Ovary (tissue), 7 donors: ENCODE measurements at regions not wholly inside any gene's neighbourhood (a gene's known extent, or its start where the extent isn't known, plus 50 kb on each side); places are given as distances from the start of the nearest gene placed in this dataset.

Source experiments
- DNase-seq, 5 donors: peaks; one replicate each; pipeline ENCODE4 v3.0.0-alpha.2; 2019 to 2020
- H3K27ac ChIP-seq, 2 donors: fragments of 200-600 bp; one replicate each; pipeline versions ENCODE4 v1.5.1 to v1.8.0; 2019 to 2022
- H3K27me3 ChIP-seq: fragments of 200-600 bp; one replicate; pipeline ENCODE4 v1.8.0; 2022
- H3K36me3 ChIP-seq: fragments of 200-600 bp; sonication (generic); one replicate; pipeline ENCODE4 v1.5.1; 2019
- H3K4me1 ChIP-seq: one replicate; pipeline ENCODE4 v1.8.1; 2013; ENCODE audit warnings: mild to moderate bottlenecking, moderate library complexity; ENCODE audit not compliant: insufficient read depth
- H3K4me3 ChIP-seq: fragments of 200-600 bp; sonication (generic); one replicate; pipeline ENCODE4 v1.5.1; 2017
- H3K9me3 ChIP-seq, 2 donors: fragments of 200-600 bp in 1 of 2; sonication (generic) in 1 of 2; one replicate each; pipeline versions ENCODE4 v1.5.1 to v1.8.1; 2013 to 2019; ENCODE audit warnings: mild to moderate bottlenecking in 1 of 2, moderate library complexity in 1 of 2
- EP300 ChIP-seq: sonication (generic); formaldehyde crosslinking; IDR thresholded peaks from one replicate; pipeline ENCODE4 v1.6.1; 2017; ENCODE audit warnings: antibody characterized with exemption
- POLR2A ChIP-seq: fragments of 450-650 bp; IDR thresholded peaks from one replicate; pipeline ENCODE4 v1.6.1; 2017; ENCODE audit warnings: antibody characterized with exemption, mild to moderate bottlenecking, moderate library complexity
- WGBS, 3 donors: extraction: QIAGEN DNeasy Blood & Tissue Kit in 1 of 3; methylation state at CpG; one replicate each; pipeline versions ENCODE4 v1.1.5 to v1.1.7; 2013 to 2017; 5-methylcytosine and 5-hydroxymethylcytosine counted together
- intact Hi-C, 4 donors: fragments of 100-400 bp; cut with DNase I; formaldehyde crosslinking; loops; one replicate each; pipeline versions ENCODE4 v1.11.0 to v1.15.1; 2022 to 2023
- TF ChIP-seq, protein P1 (sequence below), 3 donors: fragments of 450-650 bp in 2 of 3; fragments of 200-600 bp in 1 of 3; IDR thresholded peaks; one replicate each; pipeline versions ENCODE4 v1.5.1 to v1.8.0; 2016 to 2022; ENCODE audit warnings: antibody characterized with exemption in 3 of 3, mild to moderate bottlenecking in 1 of 3
- donor health status: DM: no; HTN: no; CAD: no; lungs with moderate emphysema.
- donor health status: DM: no; HTN: no; CAD: no.
- donor health status: Bipolar disorder and iron deficiency.
- donor health status: DM: no; HTN: no; CAD: no.
- donor health status: DM: yes; HTN: yes; CAD: no.

DNA sequence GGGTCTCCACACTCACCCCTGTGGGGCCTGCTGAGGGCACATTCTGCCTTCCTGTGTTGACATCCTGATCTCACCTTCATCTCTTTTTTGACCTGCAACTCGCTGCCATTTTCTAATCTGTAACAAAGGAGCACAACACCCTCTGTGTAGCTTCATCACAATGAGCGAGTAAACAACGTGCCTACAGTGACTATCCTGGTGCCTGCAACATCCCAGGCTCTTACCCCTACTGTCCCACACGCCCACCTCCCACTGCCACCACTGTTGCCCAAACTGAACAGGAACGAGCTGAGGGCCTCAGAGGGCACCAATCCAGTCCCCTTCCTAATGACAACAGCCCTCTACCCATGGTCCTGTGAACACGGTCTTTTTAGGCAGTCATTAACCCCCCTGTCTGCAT is 102.2 kb upstream of the GJB6 start:
- H3K27ac ChIP-seq = no peak overlapping the region
- no peaks in the 10 kb centered on the region for H3K36me3 ChIP-seq
- WGBS, 3 donors = 77 to 83% (median 81%) methylated on average over 6 of the region's 6 CpGs
- no peaks in the 10 kb centered on the region for H3K27me3 ChIP-seq
- no peaks in the 10 kb centered on the region for H3K9me3 ChIP-seq
- TF ChIP-seq, protein P1, sequence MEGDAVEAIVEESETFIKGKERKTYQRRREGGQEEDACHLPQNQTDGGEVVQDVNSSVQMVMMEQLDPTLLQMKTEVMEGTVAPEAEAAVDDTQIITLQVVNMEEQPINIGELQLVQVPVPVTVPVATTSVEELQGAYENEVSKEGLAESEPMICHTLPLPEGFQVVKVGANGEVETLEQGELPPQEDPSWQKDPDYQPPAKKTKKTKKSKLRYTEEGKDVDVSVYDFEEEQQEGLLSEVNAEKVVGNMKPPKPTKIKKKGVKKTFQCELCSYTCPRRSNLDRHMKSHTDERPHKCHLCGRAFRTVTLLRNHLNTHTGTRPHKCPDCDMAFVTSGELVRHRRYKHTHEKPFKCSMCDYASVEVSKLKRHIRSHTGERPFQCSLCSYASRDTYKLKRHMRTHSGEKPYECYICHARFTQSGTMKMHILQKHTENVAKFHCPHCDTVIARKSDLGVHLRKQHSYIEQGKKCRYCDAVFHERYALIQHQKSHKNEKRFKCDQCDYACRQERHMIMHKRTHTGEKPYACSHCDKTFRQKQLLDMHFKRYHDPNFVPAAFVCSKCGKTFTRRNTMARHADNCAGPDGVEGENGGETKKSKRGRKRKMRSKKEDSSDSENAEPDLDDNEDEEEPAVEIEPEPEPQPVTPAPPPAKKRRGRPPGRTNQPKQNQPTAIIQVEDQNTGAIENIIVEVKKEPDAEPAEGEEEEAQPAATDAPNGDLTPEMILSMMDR (IDR thresholded peaks at IDR 0.05) = no peak
- no peak for TF ChIP-seq EP300
- no peak for DNase-seq
- H3K4me1 ChIP-seq = no peaks in the 10 kb centered on the region
- H3K4me3 ChIP-seq = no peak overlapping the region
- intact Hi-C loops = no loop called here

DNA sequence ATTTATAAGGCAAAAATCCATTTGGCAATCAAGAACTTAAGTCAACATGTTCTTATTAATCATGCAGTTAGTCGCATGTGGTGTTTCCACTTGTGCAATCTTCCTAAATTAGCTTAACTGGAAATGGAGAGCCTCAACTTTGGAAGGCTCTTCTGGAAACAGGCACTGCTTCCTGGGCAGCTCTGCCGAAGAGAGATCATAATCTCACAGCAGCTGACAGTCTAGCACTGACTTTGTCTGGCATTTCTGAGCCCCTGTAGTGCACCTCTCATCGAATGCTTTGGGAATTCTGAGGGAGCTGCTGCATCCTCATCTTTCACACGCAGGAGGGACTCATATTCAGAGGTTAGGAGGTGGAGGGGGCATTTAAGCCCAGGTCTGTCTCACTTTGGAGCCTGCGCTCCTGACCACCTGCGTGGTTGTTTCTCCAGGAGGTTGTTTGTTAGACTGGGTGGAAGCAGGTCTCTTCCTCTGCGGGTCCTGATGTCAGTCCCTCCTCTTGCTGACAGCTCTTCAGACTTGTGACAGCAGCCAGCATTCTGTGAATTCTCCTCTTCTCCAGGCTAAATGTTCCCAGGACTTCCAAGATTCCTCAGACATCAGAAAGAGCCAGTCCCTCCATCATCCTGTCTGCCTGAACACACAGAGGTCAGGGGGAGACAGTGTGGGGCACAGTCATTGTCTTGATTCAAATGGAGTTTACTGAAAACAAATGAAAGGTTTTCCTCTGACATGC is 100.4 kb upstream of the GJB6 start:
- no peak overlapping the region for H3K27ac ChIP-seq
- intact Hi-C loops = no loop called here
- no peaks in the 10 kb centered on the region for H3K4me1 ChIP-seq

GRCh38 chr13:20331949-20332348 is 99.8 kb upstream of the GJB6 start:
- intact Hi-C loops = no loop called here
- Histone ChIP-seq H3K27me3 (no peaks in the 10 kb centered on the region), H3K36me3 (no peaks in the 10 kb centered on the region), H3K4me1 (no peaks in the 10 kb centered on the region), H3K9me3 (no peaks in the 10 kb centered on the region), H3K4me3 (no peak overlapping the region), H3K27ac (no peak overlapping the region)
- WGBS, 3 donors = 81 to 85% (median 84%) methylated on average over 7 of the region's 7 CpGs
- no peak for DNase-seq
- TF ChIP-seq EP300 (no peak), POLR2A (no peak)
- TF ChIP-seq, protein P1 (IDR thresholded peaks at IDR 0.05) = no peak

More for the DNA sequence above, 100.4 kb upstream of the GJB6 start:
- WGBS, 3 donors = 52 to 63% (median 52%) methylated on average over 7 of the region's 7 CpGs
- Histone ChIP-seq H3K36me3 (no peaks in the 10 kb centered on the region), H3K4me3 (no peak overlapping the region), H3K27me3 (no peaks in the 10 kb centered on the region), H3K9me3 (no peaks in the 10 kb centered on the region)
- no peak for DNase-seq
- TF ChIP-seq, protein P1 (IDR thresholded peaks at IDR 0.05) = no peak
- TF ChIP-seq EP300 = no peak
- no peak for TF ChIP-seq POLR2A

DNA sequence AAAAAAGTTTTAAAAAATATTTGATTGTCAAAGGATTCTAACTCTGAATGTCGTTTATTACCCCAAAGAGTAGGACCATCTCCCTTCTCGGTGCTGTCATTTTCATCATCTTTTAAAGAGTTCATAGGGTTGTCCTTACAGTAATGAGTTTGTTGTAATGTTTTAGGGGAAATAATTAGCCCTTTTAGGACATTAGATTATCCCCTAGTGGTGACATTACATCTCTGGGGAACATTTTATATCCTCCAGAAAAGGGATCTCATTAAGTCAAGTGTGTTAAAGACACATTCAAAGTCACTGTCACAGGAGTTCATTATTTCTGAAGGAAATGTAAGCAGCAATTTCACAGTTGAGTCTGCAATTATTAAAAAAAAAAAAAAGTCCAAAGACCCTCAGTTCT is 99.3 kb upstream of the GJB6 start:
- Histone ChIP-seq H3K4me1 (no peaks in the 10 kb centered on the region), H3K27me3 (no peaks in the 10 kb centered on the region), H3K4me3 (no peak overlapping the region), H3K27ac (no peak overlapping the region), H3K36me3 (no peaks in the 10 kb centered on the region), H3K9me3 (no peaks in the 10 kb centered on the region)
- TF ChIP-seq POLR2A (no peak), EP300 (no peak)
- TF ChIP-seq, protein P1 (IDR thresholded peaks at IDR 0.05) = no peak
- 86 to 87% (median 86%) methylated on average over 2 of the region's 2 CpGs for WGBS, 3 donors
- intact Hi-C loops = no loop called here
- DNase-seq = no peak
